Activated CD8-positive, alpha-beta memory T cell treated with anti-CD3 and anti-CD28 coated beads for 4 hours (primary cell): ENCODE measurements at regions not wholly inside any gene's neighbourhood (a gene's known extent, or its start where the extent isn't known, plus 50 kb on each side); places are given as distances from the start of the nearest gene placed in this dataset.
"Not testable (repeated sequence)": the region's sequence is repeated elsewhere in the genome, so short reads cannot be mapped to it uniquely, and the experiment has no call there.

Source experiments
- DNase-seq, 2 donors: peaks; one replicate each; pipeline ENCODE4 v3.0.0-alpha.2; 2020; ENCODE audit warnings: low read depth in 2 of 2

- DNase-seq, result no peak
Measured at GRCh38 chr2:220781622-220782241, 790.4 kb downstream of the EPHA4 start.

DNA sequence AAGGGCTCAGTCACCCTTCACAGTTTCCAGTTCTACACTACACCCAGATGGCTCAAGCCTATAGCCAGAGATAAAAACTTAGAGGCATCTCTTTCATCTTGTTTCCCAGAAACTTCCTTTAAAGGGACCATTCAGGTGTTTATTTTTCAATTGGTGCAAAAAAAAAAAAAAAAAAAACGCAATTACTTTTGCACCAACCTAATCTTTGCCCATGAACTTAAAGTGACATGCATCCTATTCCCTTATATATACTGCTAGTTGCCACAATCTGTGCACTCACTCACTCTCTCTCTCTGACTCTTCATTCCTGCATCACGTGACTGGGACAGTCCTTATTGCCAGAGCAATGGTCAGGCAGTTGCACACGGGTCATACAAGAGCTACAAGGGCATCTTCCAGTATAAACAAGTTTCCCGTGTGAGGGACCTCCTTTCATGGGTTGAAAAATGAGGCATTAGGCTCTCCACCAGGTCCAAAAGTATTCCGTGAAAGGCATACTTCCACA is 789.4 kb downstream of the EPHA4 start:
- no peak for DNase-seq

GRCh38 chr2:220783671-220784070 is 788.4 kb downstream of the EPHA4 start:
- DNase-seq, result no peak

DNA sequence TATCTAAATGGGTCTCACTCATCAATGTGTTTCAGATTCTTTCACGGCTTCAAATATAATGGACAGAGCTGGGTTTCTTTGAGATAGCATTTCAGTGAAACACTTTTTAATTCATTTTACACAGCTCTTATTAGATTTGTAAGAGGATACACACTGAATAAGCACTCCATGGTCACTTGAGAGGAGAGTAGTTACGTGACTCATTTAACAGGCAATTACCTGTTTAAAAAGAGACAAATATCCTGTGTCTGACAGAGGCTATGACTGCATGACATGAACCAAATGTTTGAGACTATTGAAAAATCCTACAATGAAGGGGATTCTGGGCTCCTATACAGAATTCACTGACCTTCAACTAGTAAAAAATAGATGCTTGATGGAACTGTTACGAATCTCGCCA is 786.9 kb downstream of the EPHA4 start:
- no peak for DNase-seq

DNA sequence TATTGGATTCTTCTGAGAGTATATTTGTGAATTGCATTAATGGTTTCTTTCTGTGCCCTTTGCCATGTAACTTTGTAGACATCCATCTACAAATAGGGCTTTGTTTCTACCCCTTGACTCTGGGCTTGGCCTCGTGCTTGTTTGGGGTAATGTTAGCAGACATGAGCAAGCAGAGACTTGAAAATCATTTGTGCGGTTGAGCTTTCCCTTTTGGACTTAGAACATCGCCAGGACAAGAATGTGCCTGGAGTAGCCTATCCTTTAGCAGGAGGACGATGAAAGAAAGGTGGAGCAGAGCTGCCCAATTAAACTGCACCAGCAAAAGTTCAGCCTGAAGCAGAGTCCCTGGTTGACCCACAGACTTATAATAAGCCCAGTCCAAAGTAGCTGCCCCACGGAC is 785.9 kb downstream of the EPHA4 start:
- no peak for DNase-seq

DNA sequence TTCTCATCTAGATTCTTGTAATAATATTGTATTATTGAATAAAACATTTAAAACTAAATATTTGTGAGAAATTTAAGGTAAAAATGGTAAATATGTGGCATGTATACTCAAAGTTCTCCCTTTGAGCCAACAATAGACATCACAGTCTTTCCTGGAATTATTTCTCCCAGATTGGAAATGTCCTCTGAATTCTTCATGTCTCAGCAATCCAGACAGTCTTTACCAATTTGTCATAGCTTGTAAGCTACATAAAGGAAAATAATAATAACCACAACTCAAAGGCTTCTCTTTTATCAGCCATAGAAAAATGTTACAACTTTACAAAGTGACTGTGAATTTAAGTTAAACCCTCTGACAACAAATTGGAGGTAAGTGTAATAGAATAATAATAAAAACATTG is 784.9 kb downstream of the EPHA4 start:
- DNase-seq, result no peak

DNA sequence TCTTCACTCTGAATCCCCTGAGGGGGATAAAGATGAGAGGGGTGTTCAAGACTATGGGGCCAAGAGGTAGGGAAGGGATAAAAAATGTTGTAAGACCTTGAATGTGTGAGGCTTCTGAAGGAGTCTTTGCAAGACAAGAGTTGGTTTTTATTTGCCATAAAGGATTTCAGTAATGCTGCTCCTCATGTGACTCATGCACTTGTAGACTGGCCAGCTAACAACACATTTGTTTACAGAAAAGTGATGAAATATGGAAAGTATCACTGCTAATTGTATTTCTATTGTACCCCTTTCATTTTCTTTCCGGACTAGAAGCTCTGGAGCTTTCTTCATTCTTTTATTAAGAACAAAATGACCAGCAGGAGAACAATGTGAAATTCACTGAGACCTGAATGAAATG is 782.1 kb downstream of the EPHA4 start:
- no peak for DNase-seq

- DNase-seq, result no peak
Measured at GRCh38 chr2:220795705-220796104, 776.4 kb downstream of the EPHA4 start.

DNA sequence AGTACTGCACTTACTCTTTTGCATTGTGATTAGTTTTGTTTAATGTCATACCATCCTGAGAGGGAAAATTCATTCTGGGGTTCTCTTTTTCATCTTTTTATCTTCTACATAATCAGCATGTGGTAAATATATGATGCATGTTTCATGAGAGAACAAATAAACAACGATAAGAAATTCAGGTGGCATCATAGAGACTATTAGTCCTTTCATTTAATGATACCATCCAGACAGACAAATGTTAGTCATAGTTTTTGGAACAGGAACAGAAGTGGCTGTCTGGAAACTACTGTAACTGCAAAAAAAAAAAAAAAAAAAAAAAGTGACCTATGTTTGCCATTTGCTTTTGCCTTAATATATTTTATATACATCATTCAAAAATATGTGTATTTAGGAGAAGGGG is 761.0 kb downstream of the EPHA4 start:
- no peak for DNase-seq

DNA sequence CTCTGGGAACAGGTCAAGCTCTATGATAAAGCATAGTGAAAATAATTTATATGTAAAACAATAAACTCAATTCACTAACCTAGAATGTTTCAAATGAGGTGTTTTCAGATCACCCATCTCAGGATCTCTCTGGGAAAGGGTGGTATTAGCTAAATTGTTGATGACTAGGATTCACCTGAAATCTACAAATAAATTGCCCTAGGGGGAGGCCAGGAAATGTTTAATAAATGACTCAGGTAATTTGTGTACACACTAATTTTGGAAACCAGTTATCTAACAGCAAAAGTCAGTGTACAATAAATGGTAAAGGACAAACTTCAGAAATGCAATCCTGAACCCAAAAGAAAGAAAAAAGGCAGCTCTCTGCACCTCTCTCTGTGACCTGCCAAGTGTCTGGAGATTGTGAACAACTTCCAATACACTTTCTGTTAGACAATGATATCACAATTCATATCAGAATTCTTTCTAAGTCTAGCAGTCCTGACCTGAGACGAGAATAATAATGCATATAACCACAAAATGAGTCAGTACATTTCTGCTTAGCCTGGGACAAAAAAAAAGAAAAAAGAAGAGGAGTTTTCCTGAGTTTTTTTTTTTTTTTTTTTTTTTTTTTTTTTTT is 760.0 kb downstream of the EPHA4 start:
- no peak for DNase-seq

GRCh38 chr2:220814441-220814840 is 757.7 kb downstream of the EPHA4 start:
- DNase-seq, result no peak

DNA sequence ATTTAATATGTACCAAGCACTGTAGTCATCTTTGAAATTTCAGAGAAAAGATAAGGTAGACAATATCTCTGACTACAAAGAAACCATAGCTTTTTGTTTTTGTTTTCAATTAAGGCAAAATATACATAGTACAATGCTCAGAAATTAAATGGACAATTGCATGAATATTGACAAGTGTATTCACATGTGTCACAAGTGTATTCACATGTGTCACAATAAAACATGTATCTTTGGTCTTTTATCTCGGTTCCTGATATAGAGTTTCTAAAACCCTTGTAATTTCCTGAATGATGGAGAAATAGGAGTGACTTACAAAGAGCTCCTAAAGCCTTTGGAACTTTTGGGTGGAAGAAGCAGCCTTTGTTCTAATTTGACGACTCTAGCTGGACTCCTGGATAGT is 756.4 kb downstream of the EPHA4 start:
- DNase-seq, result no peak

DNA sequence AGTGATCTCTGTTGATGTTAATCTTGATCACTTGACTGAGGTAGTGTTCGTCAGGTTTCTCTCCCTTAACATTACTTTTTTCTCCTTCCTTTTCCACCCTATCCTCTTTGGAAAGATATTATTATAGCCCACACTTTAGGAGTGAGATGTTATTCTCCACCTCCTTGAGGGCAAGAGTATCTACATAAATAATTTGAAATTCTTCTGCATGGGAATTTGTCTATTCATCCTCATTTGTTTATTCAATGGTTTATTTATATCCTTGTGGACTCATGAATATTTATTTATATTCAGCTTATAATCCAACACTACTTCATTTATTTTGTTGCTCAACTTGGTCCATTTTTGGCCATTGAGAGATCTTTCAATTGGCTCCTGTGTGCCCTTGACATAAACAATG is 750.4 kb downstream of the EPHA4 start:
- DNase-seq, result no peak

- not testable (repeated sequence) for DNase-seq
Measured at GRCh38 chr2:220823590-220823989, 748.5 kb downstream of the EPHA4 start.

DNA sequence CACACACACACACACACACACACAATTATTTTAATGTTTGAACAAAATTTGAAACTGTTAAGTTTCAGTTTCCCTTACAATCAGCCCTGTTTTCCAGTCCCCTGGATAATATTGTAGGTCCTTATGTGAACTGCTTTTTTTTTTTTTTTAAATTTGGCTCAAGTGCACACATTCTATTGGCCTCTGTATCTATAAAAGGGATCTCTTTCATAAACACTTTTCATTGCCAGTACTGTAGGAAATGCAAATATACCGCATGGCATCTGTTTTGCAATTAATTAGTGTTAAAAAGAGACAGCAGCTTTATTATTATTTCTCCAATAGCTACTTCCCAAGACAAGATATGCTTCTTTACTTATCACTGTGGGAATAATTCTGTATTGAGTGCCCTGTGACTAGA is 738.7 kb downstream of the EPHA4 start:
- no peak for DNase-seq

DNA sequence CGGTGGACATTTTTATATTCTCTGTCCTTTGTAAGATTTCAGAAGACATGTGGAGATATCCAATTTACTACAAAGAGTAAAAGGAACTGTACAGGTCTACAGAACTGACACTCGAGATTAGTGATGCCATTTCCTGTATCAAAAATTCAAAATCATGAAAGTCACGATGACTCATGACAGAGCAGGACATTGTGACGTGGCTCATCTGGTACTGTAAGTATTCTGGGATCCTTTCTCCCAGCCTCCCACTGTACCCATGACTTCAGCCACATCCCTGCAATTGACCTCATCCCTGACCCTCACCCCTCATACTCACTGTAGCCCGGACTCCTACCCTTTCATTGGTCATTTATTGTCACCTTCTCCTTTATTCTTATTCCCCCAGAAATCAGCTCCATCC is 736.5 kb downstream of the EPHA4 start:
- no peak for DNase-seq

GRCh38 chr2:220837226-220837625 is 734.9 kb downstream of the EPHA4 start:
- DNase-seq, result no peak

DNA sequence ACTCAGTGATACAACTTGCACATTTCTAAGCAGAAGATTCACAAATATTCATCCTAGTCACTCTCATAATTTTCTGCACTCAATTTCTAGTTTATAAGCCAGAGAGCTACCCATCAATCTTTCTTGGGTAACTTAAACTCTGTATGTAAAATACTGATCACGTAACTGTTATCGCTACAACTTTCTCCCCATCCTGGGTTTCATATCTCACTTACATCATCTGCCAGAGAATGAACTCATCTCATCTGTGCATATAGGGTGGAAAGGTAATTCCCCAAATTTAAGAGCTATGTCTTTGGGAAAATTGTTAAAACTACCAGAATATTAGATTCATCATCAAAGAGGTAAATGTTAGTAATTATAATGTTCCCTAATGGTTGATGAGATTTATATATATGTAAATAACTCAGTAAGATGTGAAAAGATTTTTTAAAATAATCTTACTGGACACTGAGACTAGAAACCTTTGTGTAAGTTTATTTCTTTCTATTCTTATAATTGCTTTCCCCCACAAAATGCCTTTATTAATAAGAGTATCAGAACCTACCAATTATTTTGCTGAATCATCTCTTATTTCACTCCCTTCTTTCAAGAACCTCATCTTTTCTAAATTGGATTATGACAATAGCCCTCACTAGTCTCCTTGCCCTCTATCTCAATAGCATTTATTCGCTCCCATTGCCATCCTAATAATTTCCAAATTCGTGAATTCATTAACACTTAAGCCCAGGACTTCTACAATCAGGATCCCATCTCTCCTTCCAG is 729.0 kb downstream of the EPHA4 start:
- no peak for DNase-seq

DNA sequence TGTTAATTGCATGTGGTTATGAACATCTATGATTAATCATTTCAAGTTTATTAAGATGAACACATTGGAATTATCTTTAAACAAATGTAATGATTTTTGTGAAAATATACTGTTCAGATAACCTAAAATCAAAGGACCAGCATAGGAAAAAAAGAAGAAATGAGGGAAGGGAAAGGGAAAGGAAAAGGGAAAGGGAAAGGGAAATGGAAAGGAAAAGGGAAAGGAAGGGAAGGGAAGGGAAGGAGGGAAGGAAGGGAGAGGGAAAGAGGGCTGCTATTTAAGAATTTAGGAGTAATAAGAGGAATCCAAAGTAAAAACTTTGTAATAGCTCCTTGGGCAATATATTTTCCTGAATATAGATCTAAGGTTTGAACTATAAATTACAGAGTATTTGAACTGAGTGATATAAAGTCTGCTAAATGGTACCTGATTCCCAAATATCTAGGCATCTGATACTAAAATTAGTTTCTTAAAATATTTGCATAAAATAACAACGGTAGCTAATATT is 726.3 kb downstream of the EPHA4 start:
- no peak for DNase-seq

- no peak for DNase-seq
Measured at GRCh38 chr2:220847006-220847405, 725.1 kb downstream of the EPHA4 start.

- no peak for DNase-seq
Measured at GRCh38 chr2:220847589-220847988, 724.5 kb downstream of the EPHA4 start.

GRCh38 chr2:220849433-220849832 is 722.7 kb downstream of the EPHA4 start:
- no peak for DNase-seq

- no peak for DNase-seq
Measured at GRCh38 chr2:220850116-220850515, 722.0 kb downstream of the EPHA4 start.
